ENCODE measurements at regions not wholly inside any gene's neighbourhood (a gene's known extent, or its start where the extent isn't known, plus 50 kb on each side); places are given as distances from the start of the nearest gene placed in this dataset.
A peak's percentile ranks its signal among the peaks of the same experiment; 100 is the strongest.

DNA sequence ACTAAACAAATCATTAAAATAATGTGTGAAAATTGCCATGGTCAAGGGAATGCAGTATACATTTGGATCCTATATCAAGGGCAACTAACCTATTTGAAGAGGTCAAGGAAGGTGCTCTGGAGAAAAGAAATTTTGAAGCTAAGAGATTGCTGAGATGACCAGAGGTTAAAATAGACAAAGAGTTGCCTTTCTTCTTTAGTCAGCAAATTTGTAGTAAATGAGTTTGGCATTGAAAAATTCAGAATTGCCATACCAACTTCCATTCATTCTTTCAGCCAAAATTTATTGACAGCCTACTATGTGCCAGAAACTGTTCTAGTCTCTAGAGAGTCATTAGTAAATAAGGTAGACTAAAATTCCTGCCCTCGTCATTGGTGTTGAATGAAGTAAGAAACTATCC, 396.2 kb downstream of the BCL11A start:
- H3K4me2 ChIP-seq (ENCODE audit: low read depth, low read length): no peak overlapping the region
- H3K79me2 ChIP-seq (ENCODE audit: low read length): no peaks in the 10 kb centered on the region
- H3K9me3 ChIP-seq (replicated peaks; ENCODE audit: insufficient read depth, low read length): no peaks in the 10 kb centered on the region
- H3K4me1 ChIP-seq (ENCODE audit: low read length): no peaks in the 10 kb centered on the region
- H2AFZ ChIP-seq (ENCODE audit: low read length): no peak overlapping the region
- H3K4me3 ChIP-seq (ENCODE audit: low read length): no peak overlapping the region
- no peaks in the 10 kb centered on the region for H3K9me2 ChIP-seq (replicated peaks; ENCODE audit: insufficient read depth, low read length)
- no peaks in the 10 kb centered on the region for H4K20me1 ChIP-seq (ENCODE audit: insufficient read depth, low read length)
- H3K36me3 ChIP-seq (replicated peaks; ENCODE audit: insufficient read depth, low read length): no peaks in the 10 kb centered on the region
- no peak for DNase-seq
- H3K27me3 ChIP-seq (replicated peaks; ENCODE audit: insufficient read depth, low read length): no peaks in the 10 kb centered on the region
- TF ChIP-seq EZH2phosphoT487 (IDR thresholded peaks at IDR 0.05; ENCODE audit: low read length) (no peak), EZH2 (optimal IDR thresholded peaks at IDR 0.05; ENCODE audit: low read depth, low read length) (no peak)
- TF ChIP-seq, protein P1, sequence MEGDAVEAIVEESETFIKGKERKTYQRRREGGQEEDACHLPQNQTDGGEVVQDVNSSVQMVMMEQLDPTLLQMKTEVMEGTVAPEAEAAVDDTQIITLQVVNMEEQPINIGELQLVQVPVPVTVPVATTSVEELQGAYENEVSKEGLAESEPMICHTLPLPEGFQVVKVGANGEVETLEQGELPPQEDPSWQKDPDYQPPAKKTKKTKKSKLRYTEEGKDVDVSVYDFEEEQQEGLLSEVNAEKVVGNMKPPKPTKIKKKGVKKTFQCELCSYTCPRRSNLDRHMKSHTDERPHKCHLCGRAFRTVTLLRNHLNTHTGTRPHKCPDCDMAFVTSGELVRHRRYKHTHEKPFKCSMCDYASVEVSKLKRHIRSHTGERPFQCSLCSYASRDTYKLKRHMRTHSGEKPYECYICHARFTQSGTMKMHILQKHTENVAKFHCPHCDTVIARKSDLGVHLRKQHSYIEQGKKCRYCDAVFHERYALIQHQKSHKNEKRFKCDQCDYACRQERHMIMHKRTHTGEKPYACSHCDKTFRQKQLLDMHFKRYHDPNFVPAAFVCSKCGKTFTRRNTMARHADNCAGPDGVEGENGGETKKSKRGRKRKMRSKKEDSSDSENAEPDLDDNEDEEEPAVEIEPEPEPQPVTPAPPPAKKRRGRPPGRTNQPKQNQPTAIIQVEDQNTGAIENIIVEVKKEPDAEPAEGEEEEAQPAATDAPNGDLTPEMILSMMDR (IDR thresholded peaks at IDR 0.05; ENCODE audit: low read length): no peak
- no peak overlapping the region for H3K27ac ChIP-seq (ENCODE audit: low read length)
- H3F3A ChIP-seq (ENCODE audit: insufficient read depth, low read length): no peaks in the 10 kb centered on the region
- H3K9ac ChIP-seq (ENCODE audit: low read length): no peak overlapping the region

DNA sequence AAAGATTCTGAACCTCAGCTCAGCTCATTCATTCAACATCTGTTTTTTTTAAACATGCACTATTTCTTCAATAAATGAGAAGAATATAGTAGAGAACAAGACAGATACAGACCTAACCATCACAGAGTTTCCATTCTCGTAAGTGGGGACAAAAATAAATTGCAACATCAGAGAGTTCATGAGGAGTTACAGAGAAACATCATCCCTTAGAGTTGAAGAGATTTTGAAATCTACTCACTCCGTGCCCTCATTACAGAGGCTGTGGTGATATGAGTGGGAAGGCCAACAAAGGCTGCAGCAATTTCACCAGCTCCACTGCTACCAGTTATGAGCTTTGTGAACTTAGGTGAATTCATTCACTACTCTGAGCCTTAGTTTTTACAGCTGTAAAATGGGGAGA, 399.3 kb downstream of the BCL11A start:
- H3K27me3 ChIP-seq (replicated peaks; ENCODE audit: insufficient read depth, low read length): no peaks in the 10 kb centered on the region
- no peak overlapping the region for H3K4me3 ChIP-seq (ENCODE audit: low read length)
- no peaks in the 10 kb centered on the region for H3F3A ChIP-seq (ENCODE audit: insufficient read depth, low read length)
- TF ChIP-seq, protein P1 (IDR thresholded peaks at IDR 0.05; ENCODE audit: low read length): no peak
- TF ChIP-seq EZH2 (optimal IDR thresholded peaks at IDR 0.05; ENCODE audit: low read depth, low read length) (no peak), EZH2phosphoT487 (IDR thresholded peaks at IDR 0.05; ENCODE audit: low read length) (no peak)
- H3K4me2 ChIP-seq (ENCODE audit: low read depth, low read length): no peak overlapping the region
- no peak overlapping the region for H3K27ac ChIP-seq (ENCODE audit: low read length)
- no peaks in the 10 kb centered on the region for H4K20me1 ChIP-seq (ENCODE audit: insufficient read depth, low read length)
- no peak for DNase-seq
- H2AFZ ChIP-seq (ENCODE audit: low read length): no peak overlapping the region
- H3K9me3 ChIP-seq (replicated peaks; ENCODE audit: insufficient read depth, low read length): no peaks in the 10 kb centered on the region
- no peaks in the 10 kb centered on the region for H3K79me2 ChIP-seq (ENCODE audit: low read length)
- H3K4me1 ChIP-seq (ENCODE audit: low read length): no peaks in the 10 kb centered on the region
- no peaks in the 10 kb centered on the region for H3K36me3 ChIP-seq (replicated peaks; ENCODE audit: insufficient read depth, low read length)
- H3K9me2 ChIP-seq (replicated peaks; ENCODE audit: insufficient read depth, low read length): no peaks in the 10 kb centered on the region
- no peak overlapping the region for H3K9ac ChIP-seq (ENCODE audit: low read length)

DNA sequence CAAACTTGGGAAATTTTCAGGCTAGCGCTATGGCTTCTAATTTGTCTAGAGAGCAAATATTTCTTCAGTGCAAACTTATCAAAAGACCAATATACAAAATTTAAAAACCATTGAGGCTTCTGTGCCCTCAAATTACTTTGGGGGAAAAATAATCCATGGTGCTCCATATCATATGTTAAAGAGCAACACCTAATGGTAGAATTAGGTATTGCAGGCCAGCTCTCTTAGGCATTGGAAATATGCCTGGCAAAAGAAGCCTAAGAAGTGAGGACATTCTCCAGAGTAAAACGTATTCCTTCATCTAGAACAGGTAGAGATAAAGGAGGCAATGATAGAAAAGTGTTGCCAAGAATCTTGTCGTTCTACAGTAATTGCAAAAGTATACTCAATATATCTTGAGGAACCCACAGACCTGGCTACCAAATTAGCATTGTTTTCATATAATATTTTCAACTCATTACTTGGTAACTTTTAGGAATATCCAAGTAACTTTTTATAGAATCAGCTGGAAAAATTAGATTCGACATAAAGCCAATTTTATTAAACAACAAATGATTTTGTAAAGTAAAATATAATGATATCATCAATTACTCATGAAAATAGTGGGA, 401.1 kb downstream of the BCL11A start:
- H3K4me3 ChIP-seq (ENCODE audit: low read length): no peak overlapping the region
- no peak overlapping the region for H3K4me2 ChIP-seq (ENCODE audit: low read depth, low read length)
- H3K9ac ChIP-seq (ENCODE audit: low read length): no peak overlapping the region
- peak; percentile 35 for DNase-seq
- no peaks in the 10 kb centered on the region for H3K79me2 ChIP-seq (ENCODE audit: low read length)
- no peaks in the 10 kb centered on the region for H3F3A ChIP-seq (ENCODE audit: insufficient read depth, low read length)
- H3K36me3 ChIP-seq (replicated peaks; ENCODE audit: insufficient read depth, low read length): no peaks in the 10 kb centered on the region
- H3K9me2 ChIP-seq (replicated peaks; ENCODE audit: insufficient read depth, low read length): no peaks in the 10 kb centered on the region
- H3K27me3 ChIP-seq (replicated peaks; ENCODE audit: insufficient read depth, low read length): no peaks in the 10 kb centered on the region
- H3K27ac ChIP-seq (ENCODE audit: low read length): no peak overlapping the region
- no peaks in the 10 kb centered on the region for H3K9me3 ChIP-seq (replicated peaks; ENCODE audit: insufficient read depth, low read length)
- H4K20me1 ChIP-seq (ENCODE audit: insufficient read depth, low read length): no peaks in the 10 kb centered on the region
- H3K4me1 ChIP-seq (ENCODE audit: low read length): no peaks in the 10 kb centered on the region
- no peak overlapping the region for H2AFZ ChIP-seq (ENCODE audit: low read length)
- TF ChIP-seq, protein P1 (IDR thresholded peaks at IDR 0.05; ENCODE audit: low read length): peak; percentile 87
- TF ChIP-seq EZH2phosphoT487 (IDR thresholded peaks at IDR 0.05; ENCODE audit: low read length): no peak
- no peak for TF ChIP-seq EZH2 (optimal IDR thresholded peaks at IDR 0.05; ENCODE audit: low read depth, low read length)

Measured in MM.1S (cell line).